ENCODE measurements at regions not wholly inside any gene's neighbourhood (a gene's known extent, or its start where the extent isn't known, plus 50 kb on each side); places are given as distances from the start of the nearest gene placed in this dataset.

- H3K27ac ChIP-seq: no peak overlapping the region
- WGBS, 2 donors: 62 to 74% methylated on average over 6 to 9 of the region's 13 CpGs
- no peak for DNase-seq
- H3K4me3 ChIP-seq: no peak overlapping the region
- no peaks in the 10 kb centered on the region for H3K36me3 ChIP-seq
- H3K27me3 ChIP-seq: no peaks in the 10 kb centered on the region
- H3K9me3 ChIP-seq: no peaks in the 10 kb centered on the region
- TF ChIP-seq CTCF (IDR thresholded peaks at IDR 0.05): no peak
- TF ChIP-seq POLR2A (IDR thresholded peaks at IDR 0.05): no peak
- intact Hi-C loops (cut with DNase I): no loop called here
- no peaks in the 10 kb centered on the region for H3K4me1 ChIP-seq
These were observed 654.7 kb upstream of the ZWINT start for GRCh38 chr10:57015595-57016318.

GRCh38 chr10:57015187-57015586, 654.1 kb upstream of the ZWINT start:
- no peaks in the 10 kb centered on the region for H3K9me3 ChIP-seq
- H3K36me3 ChIP-seq: no peaks in the 10 kb centered on the region
- 84 to 97% methylated on average over 5 to 7 of the region's 8 CpGs for WGBS, 2 donors
- no peak for DNase-seq
- intact Hi-C loops (cut with DNase I): no loop called here
- TF ChIP-seq CTCF (IDR thresholded peaks at IDR 0.05) (no peak), POLR2A (IDR thresholded peaks at IDR 0.05) (no peak)
- H3K4me1 ChIP-seq: no peaks in the 10 kb centered on the region
- H3K4me3 ChIP-seq: no peak overlapping the region
- no peaks in the 10 kb centered on the region for H3K27me3 ChIP-seq
- no peak overlapping the region for H3K27ac ChIP-seq

DNA sequence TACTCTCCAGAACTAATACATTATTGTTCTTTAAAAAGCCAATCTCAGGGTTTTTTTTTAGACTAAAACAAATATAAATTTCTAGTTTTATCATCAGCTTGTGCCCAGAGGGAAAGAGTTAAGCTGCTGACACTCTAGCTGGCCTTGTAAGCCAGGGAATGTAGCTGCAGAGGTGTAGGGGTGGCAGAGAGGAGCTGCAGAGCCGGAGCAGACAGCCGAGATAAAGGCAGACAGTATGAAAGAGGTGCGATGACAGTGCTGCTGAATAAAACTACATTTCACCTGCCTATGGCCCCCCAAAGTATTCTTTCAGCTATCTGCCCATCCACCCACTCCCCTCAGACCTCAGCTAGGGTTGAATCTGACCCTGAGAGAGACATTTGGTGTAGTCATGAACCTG, 653.7 kb upstream of the ZWINT start:
- WGBS, 2 donors: 74 to 75% methylated on average over 3 of the region's 3 CpGs
- DNase-seq: no peak
- no peaks in the 10 kb centered on the region for H3K4me1 ChIP-seq
- intact Hi-C loops (cut with DNase I): no loop called here
- no peak overlapping the region for H3K4me3 ChIP-seq
- no peaks in the 10 kb centered on the region for H3K36me3 ChIP-seq
- no peak overlapping the region for H3K27ac ChIP-seq
- TF ChIP-seq POLR2A (IDR thresholded peaks at IDR 0.05) (no peak), CTCF (IDR thresholded peaks at IDR 0.05) (no peak)
- no peaks in the 10 kb centered on the region for H3K9me3 ChIP-seq
- H3K27me3 ChIP-seq: no peaks in the 10 kb centered on the region

DNA sequence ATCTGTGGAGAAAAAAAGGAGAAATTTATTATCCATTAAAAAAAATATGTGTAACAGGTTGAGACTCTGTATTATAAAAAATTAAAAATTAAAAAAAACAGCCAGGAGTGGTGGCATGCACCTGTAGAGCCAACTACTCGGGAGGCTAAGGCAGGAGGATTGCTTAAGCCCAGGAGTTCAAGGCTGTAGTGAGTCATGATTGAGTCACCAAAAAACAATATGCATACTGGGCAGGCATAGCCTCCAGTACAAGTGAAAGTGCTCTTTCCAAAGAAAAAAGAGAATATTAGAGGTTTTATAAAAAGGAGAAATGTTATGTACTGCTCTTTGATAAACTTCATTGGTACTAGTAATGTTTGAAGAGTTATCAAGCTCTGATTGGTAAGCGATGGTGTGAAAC, 647.1 kb upstream of the ZWINT start:
- no peaks in the 10 kb centered on the region for H3K36me3 ChIP-seq
- intact Hi-C loops (cut with DNase I): no loop called here
- no peaks in the 10 kb centered on the region for H3K4me1 ChIP-seq
- no peak for TF ChIP-seq CTCF (IDR thresholded peaks at IDR 0.05)
- no peak for DNase-seq
- H3K27ac ChIP-seq: no peak overlapping the region
- H3K9me3 ChIP-seq: no peaks in the 10 kb centered on the region
- WGBS, 2 donors: 52 to 59% methylated on average over 2 of the region's 2 CpGs
- no peaks in the 10 kb centered on the region for H3K27me3 ChIP-seq
- H3K4me3 ChIP-seq: no peak overlapping the region

GRCh38 chr10:56991591-56992069, 630.6 kb upstream of the ZWINT start:
- Histone ChIP-seq H3K4me3 (no peak overlapping the region), H3K27ac (no peak overlapping the region), H3K36me3 (no peaks in the 10 kb centered on the region), H3K9me3 (no peaks in the 10 kb centered on the region), H3K4me1 (no peaks in the 10 kb centered on the region), H3K27me3 (no peaks in the 10 kb centered on the region)
- intact Hi-C loops (cut with DNase I): no loop called here
- WGBS, 2 donors: 21 to 31% methylated on average over 3 of the region's 3 CpGs
- DNase-seq: no peak
- TF ChIP-seq POLR2A (IDR thresholded peaks at IDR 0.05): no peak
- TF ChIP-seq CTCF (IDR thresholded peaks at IDR 0.05): no peak

Measured in esophagus squamous epithelium (tissue), 5 donors.